Upper lobe of left lung (tissue), 6 donors: ENCODE measurements at regions not wholly inside any gene's neighbourhood (a gene's known extent, or its start where the extent isn't known, plus 50 kb on each side); places are given as distances from the start of the nearest gene placed in this dataset.
"Not testable (repeated sequence)": the region's sequence is repeated elsewhere in the genome, so short reads cannot be mapped to it uniquely, and the experiment has no call there.

Experiments
- ATAC-seq, 2 donors: fragments of 200-7000 bp; cut with Tn5 transposase; one replicate each; pipeline ENCODE4 v1.9.1; 2022; ENCODE audit warnings: mild to moderate bottlenecking in 2 of 2, moderate library complexity in 2 of 2; ENCODE audit not compliant: low FRiP score in 2 of 2
- DNase-seq, 2 donors: peaks; one replicate each; pipeline ENCODE4 v3.0.0-alpha.2; 2019 to 2020
- H3K27ac ChIP-seq, 4 donors: fragments of 200-600 bp; sonication (generic); one replicate each; pipeline ENCODE4 v1.5.1; 2016 to 2019
- H3K27me3 ChIP-seq, 4 donors: fragments of 200-600 bp; sonication (generic); one replicate each; pipeline ENCODE4 v1.5.1; 2017 to 2019
- H3K36me3 ChIP-seq, 4 donors: fragments of 200-600 bp; sonication (generic); one replicate each; pipeline ENCODE4 v1.5.1; 2016 to 2019
- H3K4me1 ChIP-seq, 4 donors: fragments of 200-600 bp; sonication (generic); one replicate each; pipeline ENCODE4 v1.5.1; 2018 to 2019
- H3K4me3 ChIP-seq, 4 donors: fragments of 200-600 bp; sonication (generic); one replicate each; pipeline ENCODE4 v1.5.1; 2017 to 2019; ENCODE audit warnings: mild to moderate bottlenecking in 2 of 4, moderate library complexity in 1 of 4
- H3K9me3 ChIP-seq, 4 donors: fragments of 200-600 bp; sonication (generic); one replicate each; pipeline ENCODE4 v1.5.1; 2018 to 2019
- EP300 ChIP-seq, 4 donors: sonication (generic); formaldehyde crosslinking; IDR thresholded peaks; one replicate each; pipeline ENCODE4 v1.5.1; 2017; ENCODE audit warnings: antibody characterized with exemption in 4 of 4, control low read depth in 2 of 4
- POLR2A ChIP-seq, 4 donors: fragments of 450-650 bp; IDR thresholded peaks; one replicate each; pipeline ENCODE4 v1.5.1; 2016 to 2017; ENCODE audit warnings: antibody characterized with exemption in 4 of 4, mild to moderate bottlenecking in 2 of 4
- POLR2AphosphoS5 ChIP-seq, 2 donors: sonication (generic); formaldehyde crosslinking; IDR thresholded peaks; one replicate each; pipeline ENCODE4 v1.5.1; 2017; ENCODE audit warnings: antibody characterized with exemption in 2 of 2
- WGBS, 2 donors: methylation state at CpG; one replicate each; pipeline ENCODE4 v1.1.5; 2017 to 2018; 5-methylcytosine and 5-hydroxymethylcytosine counted together
- TF ChIP-seq, protein P1 (sequence below), 6 experiments: fragments of 450-650 bp in 4 of 6; fragments of 200-600 bp in 2 of 6; sonication (generic) in 2 of 6; IDR thresholded peaks; one replicate each; pipeline ENCODE4 v1.5.1; 2016 to 2019; ENCODE audit warnings: antibody characterized with exemption in 6 of 6
- donor health status: DM: no; HTN: no; CAD: no; lungs with moderate emphysema.
- donor health status: DM: no; HTN: yes; CAD: no; lungs with severe emphysema.

- Histone ChIP-seq H3K4me1 (peaks cover 0 to 2% (median 0%) of the 10 kb centered on the region in 4 donors), H3K9me3 (no peaks in the 10 kb centered on the region), H3K4me3 (no peak overlapping the region), H3K27me3 (no peaks in the 10 kb centered on the region), H3K36me3 (no peaks in the 10 kb centered on the region), H3K27ac (no peak overlapping the region)
- no peak for TF ChIP-seq EP300 (IDR thresholded peaks at IDR 0.05)
- TF ChIP-seq, protein P1, sequence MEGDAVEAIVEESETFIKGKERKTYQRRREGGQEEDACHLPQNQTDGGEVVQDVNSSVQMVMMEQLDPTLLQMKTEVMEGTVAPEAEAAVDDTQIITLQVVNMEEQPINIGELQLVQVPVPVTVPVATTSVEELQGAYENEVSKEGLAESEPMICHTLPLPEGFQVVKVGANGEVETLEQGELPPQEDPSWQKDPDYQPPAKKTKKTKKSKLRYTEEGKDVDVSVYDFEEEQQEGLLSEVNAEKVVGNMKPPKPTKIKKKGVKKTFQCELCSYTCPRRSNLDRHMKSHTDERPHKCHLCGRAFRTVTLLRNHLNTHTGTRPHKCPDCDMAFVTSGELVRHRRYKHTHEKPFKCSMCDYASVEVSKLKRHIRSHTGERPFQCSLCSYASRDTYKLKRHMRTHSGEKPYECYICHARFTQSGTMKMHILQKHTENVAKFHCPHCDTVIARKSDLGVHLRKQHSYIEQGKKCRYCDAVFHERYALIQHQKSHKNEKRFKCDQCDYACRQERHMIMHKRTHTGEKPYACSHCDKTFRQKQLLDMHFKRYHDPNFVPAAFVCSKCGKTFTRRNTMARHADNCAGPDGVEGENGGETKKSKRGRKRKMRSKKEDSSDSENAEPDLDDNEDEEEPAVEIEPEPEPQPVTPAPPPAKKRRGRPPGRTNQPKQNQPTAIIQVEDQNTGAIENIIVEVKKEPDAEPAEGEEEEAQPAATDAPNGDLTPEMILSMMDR (IDR thresholded peaks at IDR 0.05), result no peak
- no peak for TF ChIP-seq POLR2A (IDR thresholded peaks at IDR 0.05)
- no peak for TF ChIP-seq POLR2AphosphoS5 (IDR thresholded peaks at IDR 0.05)
- DNase-seq (no peak), ATAC-seq (no peak)
- WGBS, 2 donors, result 90 to 91% methylated on average over 4 of the region's 4 CpGs
These were observed 509.0 kb upstream of the MIR17HG start for GRCh38 chr13:90838317-90838960.

- no peak for DNase-seq
- peaks cover 0 to 2% (median 0%) of the 10 kb centered on the region in 4 donors for H3K4me1 ChIP-seq
- H3K9me3 ChIP-seq, result no peaks in the 10 kb centered on the region
- no peak for ATAC-seq
- no peak overlapping the region for H3K4me3 ChIP-seq
- no peak for TF ChIP-seq EP300 (IDR thresholded peaks at IDR 0.05)
- TF ChIP-seq, protein P1 (IDR thresholded peaks at IDR 0.05), result no peak
- no peak overlapping the region for H3K27ac ChIP-seq
- no peaks in the 10 kb centered on the region for H3K36me3 ChIP-seq
- H3K27me3 ChIP-seq, result no peaks in the 10 kb centered on the region
These were observed 508.4 kb upstream of the MIR17HG start for GRCh38 chr13:90839061-90839460.

GRCh38 chr13:90846936-90847335, 500.6 kb upstream of the MIR17HG start:
- Histone ChIP-seq H3K36me3 (no peaks in the 10 kb centered on the region), H3K4me3 (no peak overlapping the region), H3K9me3 (no peaks in the 10 kb centered on the region), H3K27me3 (no peaks in the 10 kb centered on the region), H3K4me1 (peaks cover 0 to 2% (median 0%) of the 10 kb centered on the region in 4 donors), H3K27ac (no peak overlapping the region)
- TF ChIP-seq POLR2A (IDR thresholded peaks at IDR 0.05) (no peak), EP300 (IDR thresholded peaks at IDR 0.05) (no peak)
- ATAC-seq (no peak), DNase-seq (no peak)
- WGBS, 2 donors, result 85 to 96% methylated on average over 1 of the region's 1 CpG

DNA sequence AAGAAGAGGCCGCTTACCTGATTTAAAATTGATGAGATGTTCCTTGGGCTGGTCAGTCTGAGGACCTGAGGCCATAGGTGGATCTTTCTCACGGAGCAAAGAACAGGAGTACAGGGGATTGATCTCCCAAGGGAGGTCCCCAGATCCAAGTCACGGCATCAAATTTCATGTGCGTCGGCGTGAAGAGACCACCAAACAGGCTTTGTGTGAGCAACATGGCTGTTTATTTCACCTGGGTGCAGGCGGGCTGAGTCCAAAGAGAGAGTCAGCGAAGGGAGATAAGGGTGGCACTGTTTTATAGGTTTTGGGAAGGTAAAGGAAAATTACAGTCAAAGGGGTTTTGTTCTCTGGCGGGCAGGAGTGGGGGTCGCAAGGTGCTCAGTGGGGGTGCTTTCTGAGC, 493.8 kb upstream of the MIR17HG start:
- H3K36me3 ChIP-seq, ATAC-seq, H3K27ac ChIP-seq, DNase-seq, H3K4me3 ChIP-seq, H3K4me1 ChIP-seq, H3K27me3 ChIP-seq, H3K9me3 ChIP-seq: not testable (repeated sequence)
- 87 to 90% methylated on average over 9 to 10 of the region's 10 CpGs for WGBS, 2 donors

DNA sequence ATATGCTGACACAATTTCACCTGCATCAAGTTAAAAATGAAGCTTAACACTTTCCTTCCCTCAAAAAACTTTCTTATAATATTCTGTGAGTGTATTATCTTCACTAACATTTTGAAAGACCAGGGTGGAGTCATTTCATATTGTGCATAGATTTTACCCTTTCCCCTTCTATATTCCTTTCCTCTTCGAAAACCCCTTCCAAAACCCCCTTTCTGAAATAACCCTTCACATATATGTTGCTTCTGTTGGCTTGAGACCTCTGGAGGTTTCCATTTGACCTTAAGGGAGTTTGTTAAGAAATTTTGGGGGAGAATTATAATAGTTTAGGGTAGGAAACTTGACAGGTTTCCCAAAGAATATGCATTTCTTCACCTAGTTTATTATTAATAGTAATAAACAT, 489.6 kb upstream of the MIR17HG start:
- no peaks in the 10 kb centered on the region for H3K9me3 ChIP-seq
- ATAC-seq (no peak), DNase-seq (no peak)
- TF ChIP-seq, protein P1 (IDR thresholded peaks at IDR 0.05), result no peak
- TF ChIP-seq POLR2AphosphoS5 (IDR thresholded peaks at IDR 0.05) (no peak), EP300 (IDR thresholded peaks at IDR 0.05) (no peak), POLR2A (IDR thresholded peaks at IDR 0.05) (no peak)
- H3K36me3 ChIP-seq, result no peaks in the 10 kb centered on the region
- no peaks in the 10 kb centered on the region for H3K4me1 ChIP-seq
- 49 to 85% methylated on average over 1 of the region's 1 CpG for WGBS, 2 donors
- no peak overlapping the region for H3K27ac ChIP-seq
- H3K4me3 ChIP-seq, result no peak overlapping the region
- H3K27me3 ChIP-seq, result no peaks in the 10 kb centered on the region

DNA sequence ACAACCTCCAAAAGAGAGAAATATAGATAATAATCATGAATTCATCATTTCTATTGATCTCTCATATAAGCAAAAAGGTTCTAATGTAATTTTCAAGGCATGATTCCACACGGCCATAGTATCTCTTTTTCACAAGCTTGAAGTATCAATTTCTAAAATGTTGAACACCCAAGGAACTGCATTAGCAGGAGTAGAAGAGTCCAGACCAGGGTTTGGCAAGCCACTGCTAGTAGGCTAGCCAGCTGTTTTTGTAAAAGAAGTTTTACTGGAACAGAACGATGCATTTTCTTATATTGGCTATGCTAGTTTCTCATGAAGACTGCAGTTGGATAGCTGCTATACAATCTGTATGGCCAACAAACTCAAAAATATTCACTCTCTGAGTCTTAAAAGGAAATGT, 481.5 kb upstream of the MIR17HG start:
- WGBS, 2 donors, result 78% methylated on average over 2 of the region's 2 CpGs
- no peak for DNase-seq
- no peak overlapping the region for H3K4me3 ChIP-seq

More for the DNA sequence above, 481.5 kb upstream of the MIR17HG start:
- ATAC-seq, result no peak
- TF ChIP-seq POLR2AphosphoS5 (IDR thresholded peaks at IDR 0.05) (no peak), POLR2A (IDR thresholded peaks at IDR 0.05) (no peak), EP300 (IDR thresholded peaks at IDR 0.05) (no peak)
- TF ChIP-seq, protein P1 (IDR thresholded peaks at IDR 0.05), result no peak
- H3K36me3 ChIP-seq, result no peaks in the 10 kb centered on the region
- H3K27me3 ChIP-seq, result no peaks in the 10 kb centered on the region
- peaks cover 0 to 14% (median 1%) of the 10 kb centered on the region in 4 donors for H3K4me1 ChIP-seq
- H3K27ac ChIP-seq, result no peak overlapping the region
- no peaks in the 10 kb centered on the region for H3K9me3 ChIP-seq
